ENCODE measurements at regions not wholly inside any gene's neighbourhood (a gene's known extent, or its start where the extent isn't known, plus 50 kb on each side); places are given as distances from the start of the nearest gene placed in this dataset.

DNA sequence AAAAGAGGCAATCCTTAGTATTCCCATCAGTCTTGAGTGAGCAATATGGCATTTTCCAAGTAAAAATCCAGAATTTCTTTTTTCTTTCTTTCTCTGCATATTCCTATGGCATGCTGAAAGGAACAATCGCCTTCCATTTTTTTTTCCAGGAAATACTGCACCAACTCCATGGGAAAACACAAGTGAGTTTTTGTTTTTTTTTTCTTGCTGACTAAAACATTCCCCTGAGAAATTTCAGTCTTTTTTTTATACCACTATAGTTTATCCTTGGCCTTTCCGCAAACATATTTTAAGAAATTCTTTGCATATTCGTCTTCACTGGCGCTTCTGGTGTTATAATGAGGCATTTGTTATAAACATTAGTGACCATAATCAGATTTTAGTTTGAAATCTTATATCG lies 429.6 kb upstream of the MDFIC2 start:
- Histone ChIP-seq H4K20me1 (ENCODE audit: insufficient read depth, low read length) (no peaks in the 10 kb centered on the region), H3K4me3 (ENCODE audit: low read depth in 1 of 2, low read length in 2 of 2) (no peak overlapping the region), H2AFZ (ENCODE audit: low read depth, low read length) (no peak overlapping the region), H3K9me3 (ENCODE audit: insufficient read depth, low read length, severe bottlenecking) (no peaks in the 10 kb centered on the region), H3K9ac (ENCODE audit: low read depth, low read length) (no peak overlapping the region), H3K79me2 (ENCODE audit: insufficient read depth, low read length) (no peaks in the 10 kb centered on the region), H3K4me2 (ENCODE audit: insufficient read depth, low read length) (no peak overlapping the region), H3K36me3 (ENCODE audit: insufficient read depth, low read length) (no peaks in the 10 kb centered on the region), H3K27me3 (ENCODE audit: insufficient read depth, low read length, poor library complexity) (no peaks in the 10 kb centered on the region), H3K4me1 (ENCODE audit: insufficient read depth, low read length) (no peaks in the 10 kb centered on the region), H3K27ac (ENCODE audit: low read length) (no peak overlapping the region)
- DNase-seq = no peak
- ATAC-seq (ENCODE audit: insufficient read depth, low read depth) = no peak
- no peak for TF ChIP-seq EZH2 (IDR thresholded peaks at IDR 0.05; ENCODE audit: borderline replicate concordance, low read depth, low read length, severe bottlenecking)
- TF ChIP-seq, protein P1, sequence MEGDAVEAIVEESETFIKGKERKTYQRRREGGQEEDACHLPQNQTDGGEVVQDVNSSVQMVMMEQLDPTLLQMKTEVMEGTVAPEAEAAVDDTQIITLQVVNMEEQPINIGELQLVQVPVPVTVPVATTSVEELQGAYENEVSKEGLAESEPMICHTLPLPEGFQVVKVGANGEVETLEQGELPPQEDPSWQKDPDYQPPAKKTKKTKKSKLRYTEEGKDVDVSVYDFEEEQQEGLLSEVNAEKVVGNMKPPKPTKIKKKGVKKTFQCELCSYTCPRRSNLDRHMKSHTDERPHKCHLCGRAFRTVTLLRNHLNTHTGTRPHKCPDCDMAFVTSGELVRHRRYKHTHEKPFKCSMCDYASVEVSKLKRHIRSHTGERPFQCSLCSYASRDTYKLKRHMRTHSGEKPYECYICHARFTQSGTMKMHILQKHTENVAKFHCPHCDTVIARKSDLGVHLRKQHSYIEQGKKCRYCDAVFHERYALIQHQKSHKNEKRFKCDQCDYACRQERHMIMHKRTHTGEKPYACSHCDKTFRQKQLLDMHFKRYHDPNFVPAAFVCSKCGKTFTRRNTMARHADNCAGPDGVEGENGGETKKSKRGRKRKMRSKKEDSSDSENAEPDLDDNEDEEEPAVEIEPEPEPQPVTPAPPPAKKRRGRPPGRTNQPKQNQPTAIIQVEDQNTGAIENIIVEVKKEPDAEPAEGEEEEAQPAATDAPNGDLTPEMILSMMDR (IDR thresholded peaks at IDR 0.05; ENCODE audit: borderline replicate concordance, extremely low read depth, low read length, poor library complexity, severe bottlenecking) = no peak

DNA sequence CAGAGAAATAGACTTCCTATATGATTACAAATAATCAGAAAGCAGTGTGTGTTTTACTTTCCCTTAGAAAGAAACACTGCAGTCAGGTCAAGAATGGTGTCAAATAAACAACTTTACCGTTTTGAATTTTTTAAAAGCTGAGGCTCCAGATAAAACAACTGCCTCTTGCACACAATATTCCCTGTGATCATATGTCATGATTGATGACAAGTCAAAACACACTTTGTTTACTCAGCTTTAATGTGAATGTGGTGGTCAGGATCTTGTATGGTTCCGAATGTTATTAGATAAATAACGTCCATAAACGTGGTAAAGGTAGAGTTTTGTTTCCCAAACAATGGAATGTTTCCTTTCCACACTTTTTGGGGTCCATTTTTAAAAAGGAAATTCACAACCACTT lies 428.4 kb upstream of the MDFIC2 start:
- no peak overlapping the region for H2AFZ ChIP-seq (ENCODE audit: low read depth, low read length)
- no peaks in the 10 kb centered on the region for H3K79me2 ChIP-seq (ENCODE audit: insufficient read depth, low read length)
- no peak overlapping the region for H3K27ac ChIP-seq (ENCODE audit: low read length)
- no peaks in the 10 kb centered on the region for H3K36me3 ChIP-seq (ENCODE audit: insufficient read depth, low read length)
- H4K20me1 ChIP-seq (ENCODE audit: insufficient read depth, low read length) = no peaks in the 10 kb centered on the region
- H3K4me3 ChIP-seq (ENCODE audit: low read depth in 1 of 2, low read length in 2 of 2) = no peak overlapping the region
- no peak for ATAC-seq (ENCODE audit: insufficient read depth, low read depth)
- H3K4me2 ChIP-seq (ENCODE audit: insufficient read depth, low read length) = no peak overlapping the region
- DNase-seq = no peak
- TF ChIP-seq, protein P1 (IDR thresholded peaks at IDR 0.05; ENCODE audit: borderline replicate concordance, extremely low read depth, low read length, poor library complexity, severe bottlenecking) = no peak
- TF ChIP-seq EZH2 (IDR thresholded peaks at IDR 0.05; ENCODE audit: borderline replicate concordance, low read depth, low read length, severe bottlenecking) = no peak
- H3K4me1 ChIP-seq (ENCODE audit: insufficient read depth, low read length) = no peaks in the 10 kb centered on the region
- H3K9me3 ChIP-seq (ENCODE audit: insufficient read depth, low read length, severe bottlenecking) = no peaks in the 10 kb centered on the region
- no peaks in the 10 kb centered on the region for H3K27me3 ChIP-seq (ENCODE audit: insufficient read depth, low read length, poor library complexity)
- no peak overlapping the region for H3K9ac ChIP-seq (ENCODE audit: low read depth, low read length)

- no peak overlapping the region for H3K4me3 ChIP-seq (ENCODE audit: low read depth in 1 of 2, low read length in 2 of 2)
- H4K20me1 ChIP-seq (ENCODE audit: insufficient read depth, low read length) = no peaks in the 10 kb centered on the region
- no peak overlapping the region for H2AFZ ChIP-seq (ENCODE audit: low read depth, low read length)
- TF ChIP-seq EZH2 (IDR thresholded peaks at IDR 0.05; ENCODE audit: borderline replicate concordance, low read depth, low read length, severe bottlenecking) = no peak
- TF ChIP-seq, protein P1 (IDR thresholded peaks at IDR 0.05; ENCODE audit: borderline replicate concordance, extremely low read depth, low read length, poor library complexity, severe bottlenecking) = no peak
- H3K4me2 ChIP-seq (ENCODE audit: insufficient read depth, low read length) = no peak overlapping the region
- no peaks in the 10 kb centered on the region for H3K36me3 ChIP-seq (ENCODE audit: insufficient read depth, low read length)
- H3K4me1 ChIP-seq (ENCODE audit: insufficient read depth, low read length) = no peaks in the 10 kb centered on the region
- H3K27me3 ChIP-seq (ENCODE audit: insufficient read depth, low read length, poor library complexity) = no peaks in the 10 kb centered on the region
- H3K79me2 ChIP-seq (ENCODE audit: insufficient read depth, low read length) = no peaks in the 10 kb centered on the region
- ATAC-seq (ENCODE audit: insufficient read depth, low read depth) (no peak), DNase-seq (no peak)
- no peaks in the 10 kb centered on the region for H3K9me3 ChIP-seq (ENCODE audit: insufficient read depth, low read length, severe bottlenecking)
- no peak overlapping the region for H3K9ac ChIP-seq (ENCODE audit: low read depth, low read length)
- H3K27ac ChIP-seq (ENCODE audit: low read length) = no peak overlapping the region
Observed at GRCh38 chr3:70740071-70740470, 427.6 kb upstream of the MDFIC2 start.

GRCh38 chr3:70738291-70738681 lies 425.8 kb upstream of the MDFIC2 start:
- Histone ChIP-seq H3K4me1 (ENCODE audit: insufficient read depth, low read length) (no peaks in the 10 kb centered on the region), H3K27ac (ENCODE audit: low read length) (no peak overlapping the region), H3K9ac (ENCODE audit: low read depth, low read length) (no peak overlapping the region), H3K9me3 (ENCODE audit: insufficient read depth, low read length, severe bottlenecking) (no peaks in the 10 kb centered on the region), H3K36me3 (ENCODE audit: insufficient read depth, low read length) (no peaks in the 10 kb centered on the region), H3K4me3 (ENCODE audit: low read depth in 1 of 2, low read length in 2 of 2) (no peak overlapping the region), H3K27me3 (ENCODE audit: insufficient read depth, low read length, poor library complexity) (no peaks in the 10 kb centered on the region), H3K79me2 (ENCODE audit: insufficient read depth, low read length) (no peaks in the 10 kb centered on the region), H3K4me2 (ENCODE audit: insufficient read depth, low read length) (no peak overlapping the region), H2AFZ (ENCODE audit: low read depth, low read length) (no peak overlapping the region), H4K20me1 (ENCODE audit: insufficient read depth, low read length) (no peaks in the 10 kb centered on the region)
- ATAC-seq (ENCODE audit: insufficient read depth, low read depth) (no peak), DNase-seq (no peak)
- TF ChIP-seq EZH2 (IDR thresholded peaks at IDR 0.05; ENCODE audit: borderline replicate concordance, low read depth, low read length, severe bottlenecking) = no peak
